OCI-LY1 (cell line): ENCODE measurements at regions not wholly inside any gene's neighbourhood (a gene's known extent, or its start where the extent isn't known, plus 50 kb on each side); places are given as distances from the start of the nearest gene placed in this dataset.

Experiments used
- CTCF ChIP-seq: fragments of 200-600 bp; sonication (generic), shearing (Covaris generic); IDR thresholded peaks from 2 replicates; pipeline ENCODE4 v1.5.1; 2017; ENCODE audit warnings: mild to moderate bottlenecking, antibody characterized with exemption, low read length, moderate library complexity, mixed read lengths
- EZH2 ChIP-seq: fragments of 200-600 bp; sonication (generic), shearing (Covaris generic); IDR thresholded peaks from 2 replicates; pipeline ENCODE4 v1.8.0; 2017; ENCODE audit warnings: borderline replicate concordance, mixed run types, mild to moderate bottlenecking, antibody characterized with exemption, low read length, moderate library complexity, mixed read lengths

GRCh38 chr18:65610939-65611338 lies 139.9 kb upstream of the CDH7 start:
- no peak for TF ChIP-seq EZH2
- TF ChIP-seq CTCF = no peak
